PC-3 (cell line): ENCODE measurements at regions not wholly inside any gene's neighbourhood (a gene's known extent, or its start where the extent isn't known, plus 50 kb on each side); places are given as distances from the start of the nearest gene placed in this dataset.

Source experiments
- ATAC-seq: fragments of 200-7000 bp; cut with Tn5 transposase; 2 replicates; pipeline ENCODE4 v1.9.1; 2020; ENCODE audit warnings: mild to moderate bottlenecking, moderate library complexity
- BruUV-seq: library from RNA; stranded (reverse); fragments of 400-500 nt; replicated peaks from 2 replicates; lab custom pipeline; 2021; lab: Mats Ljungman, UMichigan
- CTCF ChIA-PET: fragments of 300-600 bp; sonication (Branson Sonifier 250); formaldehyde crosslinking; loops from one replicate; lab custom pipeline; 2022; ENCODE audit warnings: antibody characterized with exemption; lab: Charles Lee
- POLR2A ChIA-PET: fragments of 300-600 bp; sonication (Branson Sonifier 250); formaldehyde crosslinking; loops from one replicate; lab custom pipeline; 2022; ENCODE audit warnings: antibody characterized with exemption; ENCODE audit not compliant: unreplicated experiment; lab: Charles Lee
- DNase-seq: peaks from one replicate; pipeline ENCODE4 v3.0.0-alpha.2; 2015
- H2AFZ ChIP-seq: fragments of 300-600 bp; sonication (generic); 2 replicates; pipeline ENCODE4 v1.6.0; 2016; ENCODE audit warnings: antibody characterized with exemption, low read length
- H3F3A ChIP-seq: fragments of 300-600 bp; sonication (generic); one replicate; pipeline ENCODE4 v1.6.0; 2017; ENCODE audit warnings: antibody characterized with exemption, low read length, control low read depth, mild to moderate bottlenecking; ENCODE audit not compliant: unreplicated experiment
- H3K27ac ChIP-seq: fragments of 300-600 bp; sonication (generic); 2 replicates; pipeline ENCODE4 v1.5.1; 2016; ENCODE audit warnings: mild to moderate bottlenecking, low read length
- H3K27me3 ChIP-seq: fragments of 300-600 bp; sonication (generic); 2 replicates; pipeline ENCODE4 v1.6.1; 2016; ENCODE audit warnings: low read length, mixed read lengths
- H3K36me3 ChIP-seq: fragments of 300-600 bp; sonication (generic); 2 replicates; pipeline ENCODE4 v1.6.1; 2016; ENCODE audit warnings: low read depth, mixed run types, low read length, mixed read lengths
- H3K4me1 ChIP-seq: fragments of 300-600 bp; sonication (generic); 2 replicates; pipeline ENCODE4 v1.5.1; 2016; ENCODE audit warnings: low read length; ENCODE audit not compliant: insufficient read depth
- H3K4me2 ChIP-seq: fragments of 300-600 bp; sonication (generic); 2 replicates; pipeline ENCODE4 v1.6.0; 2016; ENCODE audit warnings: low read length
- H3K4me3 ChIP-seq: fragments of 300-600 bp; sonication (generic); 2 replicates; pipeline ENCODE4 v1.5.1; 2016; ENCODE audit warnings: mild to moderate bottlenecking, low read length, mixed read lengths
- H3K79me2 ChIP-seq: fragments of 300-600 bp; sonication (generic); 2 replicates; pipeline ENCODE4 v1.6.1; 2017; ENCODE audit warnings: low read length, mixed read lengths
- H3K9ac ChIP-seq: fragments of 300-600 bp; sonication (generic); 2 replicates; pipeline ENCODE4 v1.6.0; 2016; ENCODE audit warnings: mild to moderate bottlenecking, low read length
- H3K9me2 ChIP-seq: fragments of 300-600 bp; sonication (generic); replicated peaks from 2 replicates; pipeline ENCODE4 v1.6.1; 2016; ENCODE audit warnings: mixed run types, low read length, mixed read lengths
- H3K9me3 ChIP-seq: fragments of 300-600 bp; sonication (generic); 2 replicates; pipeline ENCODE4 v1.6.1; 2016; ENCODE audit warnings: low read length, mixed read lengths
- H4K20me1 ChIP-seq: fragments of 300-600 bp; sonication (generic); 2 replicates; pipeline ENCODE4 v1.6.1; 2016; ENCODE audit warnings: low read length, mixed read lengths
- CTCF ChIP-seq: fragments of 300-600 bp; sonication (generic); conservative IDR thresholded peaks from 2 replicates; pipeline ENCODE4 v1.5.1; 2017; ENCODE audit warnings: antibody characterized with exemption, low read depth, mild to moderate bottlenecking, low read length
- EZH2 ChIP-seq: fragments of 300-600 bp; sonication (generic); IDR thresholded peaks from one replicate; pipeline ENCODE4 v1.6.1; 2017; ENCODE audit warnings: antibody characterized with exemption, mild to moderate bottlenecking, low read length; ENCODE audit not compliant: unreplicated experiment
- EZH2phosphoT487 ChIP-seq: fragments of 300-600 bp; sonication (generic); IDR thresholded peaks from 2 replicates; pipeline ENCODE4 v1.6.1; 2018; ENCODE audit warnings: mild to moderate bottlenecking, antibody characterized with exemption, low read length, borderline replicate concordance
- intact Hi-C: fragments of 100-400 bp; cut with micrococcal nuclease; formaldehyde crosslinking; loops from 2 replicates; pipeline ENCODE4 v1.9.0; 2023

- Histone ChIP-seq H3K4me1 (no peaks in the 10 kb centered on the region), H3K79me2 (no peaks in the 10 kb centered on the region), H3K4me2 (no peak overlapping the region), H3K9me2 (no peaks in the 10 kb centered on the region), H3K4me3 (no peak overlapping the region), H3K27me3 (no peaks in the 10 kb centered on the region), H3K9ac (no peak overlapping the region), H3K9me3 (0 out of 2 replicates have a peak, but pooled peaks cover 3% of the 10 kb centered on the region), H4K20me1 (no peaks in the 10 kb centered on the region), H3K27ac (no peak overlapping the region), H2AFZ (no peak overlapping the region), H3K36me3 (no peaks in the 10 kb centered on the region), H3F3A (no peaks in the 10 kb centered on the region)
- BruUV-seq: no TSS peak
- no peak for ATAC-seq
- TF ChIP-seq EZH2 (no peak), CTCF (no peak), EZH2phosphoT487 (no peak)
- CTCF ChIA-PET: no interaction called here
- intact Hi-C loops: no loop called here
- DNase-seq: no peak
- POLR2A ChIA-PET: no interaction called here
These were observed 309.1 kb upstream of the CYRIA start for GRCh38 chr2:16974688-16975087.

- ATAC-seq (no peak), DNase-seq (no peak)
- Histone ChIP-seq H3K4me3 (no peak overlapping the region), H3K4me2 (no peak overlapping the region), H3F3A (no peaks in the 10 kb centered on the region), H3K4me1 (no peaks in the 10 kb centered on the region), H3K9me2 (no peaks in the 10 kb centered on the region), H3K36me3 (no peaks in the 10 kb centered on the region), H3K27me3 (no peaks in the 10 kb centered on the region), H4K20me1 (no peaks in the 10 kb centered on the region), H3K79me2 (no peaks in the 10 kb centered on the region), H2AFZ (no peak overlapping the region), H3K9ac (no peak overlapping the region), H3K27ac (no peak overlapping the region), H3K9me3 (0 out of 2 replicates have a peak, but pooled peaks cover 3% of the 10 kb centered on the region)
- intact Hi-C loops: no loop called here
- TF ChIP-seq EZH2 (no peak), CTCF (no peak), EZH2phosphoT487 (no peak)
- no TSS peak for BruUV-seq
- ChIA-PET CTCF (no interaction called here), POLR2A (no interaction called here)
These were observed 308.1 kb upstream of the CYRIA start for GRCh38 chr2:16973586-16974286.

GRCh38 chr2:16972276-16972675 is 306.6 kb upstream of the CYRIA start:
- no peak for ATAC-seq
- H3K4me1 ChIP-seq: no peaks in the 10 kb centered on the region
- H3K9ac ChIP-seq: no peak overlapping the region
- H3K4me3 ChIP-seq: no peak overlapping the region
- intact Hi-C loops: no loop called here
- BruUV-seq: no TSS peak
- no peaks in the 10 kb centered on the region for H3F3A ChIP-seq
- no peak for TF ChIP-seq EZH2
- TF ChIP-seq CTCF: no peak
- TF ChIP-seq EZH2phosphoT487: no peak
- H3K27me3 ChIP-seq: no peaks in the 10 kb centered on the region
- ChIA-PET POLR2A (no interaction called here), CTCF (no interaction called here)
- no peak overlapping the region for H3K4me2 ChIP-seq
- H3K9me2 ChIP-seq: no peaks in the 10 kb centered on the region
- DNase-seq: no peak
- H4K20me1 ChIP-seq: no peaks in the 10 kb centered on the region
- no peaks in the 10 kb centered on the region for H3K79me2 ChIP-seq
- 0 out of 2 replicates have a peak, but pooled peaks cover 3% of the 10 kb centered on the region for H3K9me3 ChIP-seq
- no peak overlapping the region for H3K27ac ChIP-seq
- H2AFZ ChIP-seq: no peak overlapping the region
- H3K36me3 ChIP-seq: no peaks in the 10 kb centered on the region
